ENCODE measurements at regions not wholly inside any gene's neighbourhood (a gene's known extent, or its start where the extent isn't known, plus 50 kb on each side); places are given as distances from the start of the nearest gene placed in this dataset.

DNA sequence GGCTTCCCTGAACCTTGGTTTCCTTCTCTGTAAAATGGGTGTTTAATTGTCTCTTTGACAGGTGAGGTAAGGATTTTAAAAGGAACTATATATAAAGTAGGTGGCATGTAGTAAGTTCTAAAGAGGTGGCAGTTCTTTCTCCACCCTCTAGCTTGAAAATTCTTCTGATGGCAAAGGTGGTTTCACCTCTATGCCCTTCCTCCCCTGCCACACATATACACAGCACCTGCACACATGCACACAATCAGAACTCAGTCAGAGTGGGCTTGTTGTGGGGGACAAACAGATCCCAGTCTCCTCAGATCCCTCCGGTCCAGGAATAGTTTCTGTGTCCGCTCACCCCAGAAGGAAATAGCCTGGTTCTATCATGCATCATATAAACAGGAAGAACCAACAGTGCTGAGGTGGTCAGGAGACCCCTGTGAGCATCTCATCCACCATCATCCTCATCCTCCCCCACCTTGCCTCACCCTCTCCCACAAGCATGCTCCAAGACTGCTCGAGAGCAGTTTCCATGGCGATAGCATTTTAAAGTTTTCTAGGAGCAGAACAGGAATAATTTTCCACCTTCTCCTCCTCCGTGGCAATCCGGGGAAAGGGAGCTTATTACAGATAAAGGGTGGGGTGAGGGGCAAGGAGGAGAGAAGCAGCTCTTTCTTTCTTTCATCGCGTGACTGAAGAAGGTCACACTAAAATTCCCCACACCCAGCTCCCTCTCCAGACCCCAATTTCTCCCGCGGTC, 123.6 kb downstream of the CHST1 start (continued):
- TF ChIP-seq POLR2AphosphoS5 (IDR thresholded peaks at IDR 0.05; ENCODE audit: low read depth) (no peak), CREB1 (CRISPR knock-in tag; IDR thresholded peaks at IDR 0.05; ENCODE audit: low read depth) (no peak)
- TF ChIP-seq, protein P1, sequence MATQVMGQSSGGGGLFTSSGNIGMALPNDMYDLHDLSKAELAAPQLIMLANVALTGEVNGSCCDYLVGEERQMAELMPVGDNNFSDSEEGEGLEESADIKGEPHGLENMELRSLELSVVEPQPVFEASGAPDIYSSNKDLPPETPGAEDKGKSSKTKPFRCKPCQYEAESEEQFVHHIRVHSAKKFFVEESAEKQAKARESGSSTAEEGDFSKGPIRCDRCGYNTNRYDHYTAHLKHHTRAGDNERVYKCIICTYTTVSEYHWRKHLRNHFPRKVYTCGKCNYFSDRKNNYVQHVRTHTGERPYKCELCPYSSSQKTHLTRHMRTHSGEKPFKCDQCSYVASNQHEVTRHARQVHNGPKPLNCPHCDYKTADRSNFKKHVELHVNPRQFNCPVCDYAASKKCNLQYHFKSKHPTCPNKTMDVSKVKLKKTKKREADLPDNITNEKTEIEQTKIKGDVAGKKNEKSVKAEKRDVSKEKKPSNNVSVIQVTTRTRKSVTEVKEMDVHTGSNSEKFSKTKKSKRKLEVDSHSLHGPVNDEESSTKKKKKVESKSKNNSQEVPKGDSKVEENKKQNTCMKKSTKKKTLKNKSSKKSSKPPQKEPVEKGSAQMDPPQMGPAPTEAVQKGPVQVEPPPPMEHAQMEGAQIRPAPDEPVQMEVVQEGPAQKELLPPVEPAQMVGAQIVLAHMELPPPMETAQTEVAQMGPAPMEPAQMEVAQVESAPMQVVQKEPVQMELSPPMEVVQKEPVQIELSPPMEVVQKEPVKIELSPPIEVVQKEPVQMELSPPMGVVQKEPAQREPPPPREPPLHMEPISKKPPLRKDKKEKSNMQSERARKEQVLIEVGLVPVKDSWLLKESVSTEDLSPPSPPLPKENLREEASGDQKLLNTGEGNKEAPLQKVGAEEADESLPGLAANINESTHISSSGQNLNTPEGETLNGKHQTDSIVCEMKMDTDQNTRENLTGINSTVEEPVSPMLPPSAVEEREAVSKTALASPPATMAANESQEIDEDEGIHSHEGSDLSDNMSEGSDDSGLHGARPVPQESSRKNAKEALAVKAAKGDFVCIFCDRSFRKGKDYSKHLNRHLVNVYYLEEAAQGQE (IDR thresholded peaks at IDR 0.05; ENCODE audit: unreplicated experiment) = no peak

DNA sequence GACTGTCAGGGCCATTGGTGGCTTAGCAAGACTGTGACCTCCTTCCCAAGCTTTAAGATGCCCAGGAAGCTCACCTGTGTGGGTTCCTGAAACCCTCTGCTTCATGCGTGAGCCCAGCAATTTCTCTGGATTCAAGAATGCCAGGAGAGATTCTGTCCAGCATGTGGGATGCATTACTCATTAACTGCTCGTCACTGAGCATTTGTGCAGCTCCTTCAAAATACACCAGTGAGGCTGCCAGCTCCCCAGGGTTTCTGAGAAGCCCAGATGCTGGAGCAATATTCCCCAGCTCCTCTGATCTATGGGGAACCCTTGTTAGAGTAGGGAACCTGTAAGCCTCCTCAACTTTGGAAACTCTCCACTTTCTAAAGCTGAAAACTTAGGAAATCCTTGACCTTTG, 126.5 kb downstream of the CHST1 start:
- no peaks in the 10 kb centered on the region for H3K9me2 ChIP-seq (ENCODE audit: insufficient read depth)
- H3K27ac ChIP-seq (ENCODE audit: low read depth) = no peak overlapping the region
- H3F3A ChIP-seq (replicated peaks; ENCODE audit: low read depth) = no peaks in the 10 kb centered on the region
- DNase-seq (ENCODE audit: low spot score) = no peak
- H3K4me2 ChIP-seq = no peak overlapping the region
- no peak overlapping the region for H3K4me3 ChIP-seq
- H2AFZ ChIP-seq = no peak overlapping the region
- ATAC-seq = no peak
- no peaks in the 10 kb centered on the region for H3K9me3 Mint-ChIP-seq
- peaks cover 11% of the 10 kb centered on the region for H3K27me3 Mint-ChIP-seq (ENCODE audit: insufficient read depth, low read depth, poor library complexity)
- no peaks in the 10 kb centered on the region for H3K4me1 ChIP-seq (ENCODE audit: insufficient read depth)
- no peaks in the 10 kb centered on the region for H4K20me1 ChIP-seq (replicated peaks; ENCODE audit: insufficient read depth)
- TF ChIP-seq ZNF114 (CRISPR knock-in tag; IDR thresholded peaks at IDR 0.05) (no peak), NANOG (IDR thresholded peaks at IDR 0.05; ENCODE audit: borderline replicate concordance) (no peak), EZH2phosphoT487 (IDR thresholded peaks at IDR 0.05; ENCODE audit: unreplicated experiment) (no peak), CREB1 (CRISPR knock-in tag; IDR thresholded peaks at IDR 0.05; ENCODE audit: low read depth) (no peak), JUNB (IDR thresholded peaks at IDR 0.05; ENCODE audit: unreplicated experiment) (no peak), ZNF331 (CRISPR knock-in tag; IDR thresholded peaks at IDR 0.05; ENCODE audit: low read depth) (no peak), POLR2AphosphoS5 (IDR thresholded peaks at IDR 0.05; ENCODE audit: low read depth) (no peak)
- TF ChIP-seq, protein P2, sequence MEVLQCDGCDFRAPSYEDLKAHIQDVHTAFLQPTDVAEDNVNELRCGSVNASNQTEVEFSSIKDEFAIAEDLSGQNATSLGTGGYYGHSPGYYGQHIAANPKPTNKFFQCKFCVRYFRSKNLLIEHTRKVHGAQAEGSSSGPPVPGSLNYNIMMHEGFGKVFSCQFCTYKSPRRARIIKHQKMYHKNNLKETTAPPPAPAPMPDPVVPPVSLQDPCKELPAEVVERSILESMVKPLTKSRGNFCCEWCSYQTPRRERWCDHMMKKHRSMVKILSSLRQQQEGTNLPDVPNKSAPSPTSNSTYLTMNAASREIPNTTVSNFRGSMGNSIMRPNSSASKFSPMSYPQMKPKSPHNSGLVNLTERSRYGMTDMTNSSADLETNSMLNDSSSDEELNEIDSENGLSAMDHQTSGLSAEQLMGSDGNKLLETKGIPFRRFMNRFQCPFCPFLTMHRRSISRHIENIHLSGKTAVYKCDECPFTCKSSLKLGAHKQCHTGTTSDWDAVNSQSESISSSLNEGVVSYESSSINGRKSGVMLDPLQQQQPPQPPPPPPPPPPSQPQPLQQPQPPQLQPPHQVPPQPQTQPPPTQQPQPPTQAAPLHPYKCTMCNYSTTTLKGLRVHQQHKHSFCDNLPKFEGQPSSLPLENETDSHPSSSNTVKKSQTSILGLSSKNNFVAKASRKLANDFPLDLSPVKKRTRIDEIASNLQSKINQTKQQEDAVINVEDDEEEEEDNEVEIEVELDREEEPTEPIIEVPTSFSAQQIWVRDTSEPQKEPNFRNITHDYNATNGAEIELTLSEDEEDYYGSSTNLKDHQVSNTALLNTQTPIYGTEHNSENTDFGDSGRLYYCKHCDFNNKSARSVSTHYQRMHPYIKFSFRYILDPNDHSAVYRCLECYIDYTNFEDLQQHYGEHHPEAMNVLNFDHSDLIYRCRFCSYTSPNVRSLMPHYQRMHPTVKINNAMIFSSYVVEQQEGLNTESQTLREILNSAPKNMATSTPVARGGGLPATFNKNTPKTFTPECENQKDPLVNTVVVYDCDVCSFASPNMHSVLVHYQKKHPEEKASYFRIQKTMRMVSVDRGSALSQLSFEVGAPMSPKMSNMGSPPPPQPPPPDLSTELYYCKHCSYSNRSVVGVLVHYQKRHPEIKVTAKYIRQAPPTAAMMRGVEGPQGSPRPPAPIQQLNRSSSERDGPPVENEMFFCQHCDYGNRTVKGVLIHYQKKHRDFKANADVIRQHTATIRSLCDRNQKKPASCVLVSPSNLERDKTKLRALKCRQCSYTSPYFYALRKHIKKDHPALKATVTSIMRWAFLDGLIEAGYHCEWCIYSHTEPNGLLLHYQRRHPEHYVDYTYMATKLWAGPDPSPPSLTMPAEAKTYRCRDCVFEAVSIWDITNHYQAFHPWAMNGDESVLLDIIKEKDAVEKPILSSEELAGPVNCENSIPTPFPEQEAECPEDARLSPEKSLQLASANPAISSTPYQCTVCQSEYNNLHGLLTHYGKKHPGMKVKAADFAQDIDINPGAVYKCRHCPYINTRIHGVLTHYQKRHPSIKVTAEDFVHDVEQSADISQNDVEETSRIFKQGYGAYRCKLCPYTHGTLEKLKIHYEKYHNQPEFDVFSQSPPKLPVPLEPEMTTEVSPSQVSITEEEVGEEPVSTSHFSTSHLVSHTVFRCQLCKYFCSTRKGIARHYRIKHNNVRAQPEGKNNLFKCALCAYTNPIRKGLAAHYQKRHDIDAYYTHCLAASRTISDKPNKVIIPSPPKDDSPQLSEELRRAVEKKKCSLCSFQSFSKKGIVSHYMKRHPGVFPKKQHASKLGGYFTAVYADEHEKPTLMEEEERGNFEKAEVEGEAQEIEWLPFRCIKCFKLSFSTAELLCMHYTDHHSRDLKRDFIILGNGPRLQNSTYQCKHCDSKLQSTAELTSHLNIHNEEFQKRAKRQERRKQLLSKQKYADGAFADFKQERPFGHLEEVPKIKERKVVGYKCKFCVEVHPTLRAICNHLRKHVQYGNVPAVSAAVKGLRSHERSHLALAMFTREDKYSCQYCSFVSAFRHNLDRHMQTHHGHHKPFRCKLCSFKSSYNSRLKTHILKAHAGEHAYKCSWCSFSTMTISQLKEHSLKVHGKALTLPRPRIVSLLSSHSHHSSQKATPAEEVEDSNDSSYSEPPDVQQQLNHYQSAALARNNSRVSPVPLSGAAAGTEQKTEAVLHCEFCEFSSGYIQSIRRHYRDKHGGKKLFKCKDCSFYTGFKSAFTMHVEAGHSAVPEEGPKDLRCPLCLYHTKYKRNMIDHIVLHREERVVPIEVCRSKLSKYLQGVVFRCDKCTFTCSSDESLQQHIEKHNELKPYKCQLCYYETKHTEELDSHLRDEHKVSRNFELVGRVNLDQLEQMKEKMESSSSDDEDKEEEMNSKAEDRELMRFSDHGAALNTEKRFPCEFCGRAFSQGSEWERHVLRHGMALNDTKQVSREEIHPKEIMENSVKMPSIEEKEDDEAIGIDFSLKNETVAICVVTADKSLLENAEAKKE (CRISPR knock-in tag; IDR thresholded peaks at IDR 0.05) = no peak
- TF ChIP-seq, protein P1 (IDR thresholded peaks at IDR 0.05; ENCODE audit: unreplicated experiment) = no peak
- TF ChIP-seq, protein P3, sequence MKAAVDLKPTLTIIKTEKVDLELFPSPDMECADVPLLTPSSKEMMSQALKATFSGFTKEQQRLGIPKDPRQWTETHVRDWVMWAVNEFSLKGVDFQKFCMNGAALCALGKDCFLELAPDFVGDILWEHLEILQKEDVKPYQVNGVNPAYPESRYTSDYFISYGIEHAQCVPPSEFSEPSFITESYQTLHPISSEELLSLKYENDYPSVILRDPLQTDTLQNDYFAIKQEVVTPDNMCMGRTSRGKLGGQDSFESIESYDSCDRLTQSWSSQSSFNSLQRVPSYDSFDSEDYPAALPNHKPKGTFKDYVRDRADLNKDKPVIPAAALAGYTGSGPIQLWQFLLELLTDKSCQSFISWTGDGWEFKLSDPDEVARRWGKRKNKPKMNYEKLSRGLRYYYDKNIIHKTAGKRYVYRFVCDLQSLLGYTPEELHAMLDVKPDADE (IDR thresholded peaks at IDR 0.05) = no peak
- no peaks in the 10 kb centered on the region for H3K4me1 Mint-ChIP-seq
- H3K79me2 ChIP-seq (replicated peaks; ENCODE audit: insufficient read depth) = no peaks in the 10 kb centered on the region
- H3K27me3 ChIP-seq (ENCODE audit: insufficient read depth) = no peaks in the 10 kb centered on the region
- no peak overlapping the region for H3K4me3 Mint-ChIP-seq
- no peak overlapping the region for H3K27ac Mint-ChIP-seq
- no peaks in the 10 kb centered on the region for H3K36me3 ChIP-seq (ENCODE audit: insufficient read depth)
- H3K36me3 Mint-ChIP-seq (ENCODE audit: low read depth) = no peaks in the 10 kb centered on the region

Data from GM23338 (cell line).